ENCODE measurements at regions not wholly inside any gene's neighbourhood (a gene's known extent, or its start where the extent isn't known, plus 50 kb on each side); places are given as distances from the start of the nearest gene placed in this dataset.

- TF ChIP-seq POLR2A (IDR thresholded peaks at IDR 0.05; ENCODE audit: borderline replicate concordance, extremely low read depth, insufficient read depth, insufficient read length) (no peak), EZH2 (IDR thresholded peaks at IDR 0.05) (no peak), MAX (IDR thresholded peaks at IDR 0.05) (no peak), SRF (IDR thresholded peaks at IDR 0.05; ENCODE audit: low read depth) (no peak), CTCF (IDR thresholded peaks at IDR 0.05 in 2 of 3, conservative IDR thresholded peaks at IDR 0.05 in 1 of 3; ENCODE audit: borderline replicate concordance in 1 of 3, insufficient read depth in 1 of 3, low read depth in 2 of 3, low read length in 2 of 3) (no peak), REST (IDR thresholded peaks at IDR 0.05; ENCODE audit: low read depth) (no peak)
These were observed 461.4 kb downstream of the RNF144A start for GRCh38 chr2:7378591-7378990.
